HL-60 (cell line): ENCODE measurements at regions not wholly inside any gene's neighbourhood (a gene's known extent, or its start where the extent isn't known, plus 50 kb on each side); places are given as distances from the start of the nearest gene placed in this dataset.

ENCODE experiments used
- DNase-seq, 2 experiments: peaks; one replicate each; pipeline ENCODE4 v3.0.0-alpha.2; 2010 to 2020; ENCODE audit warnings: low read depth in 1 of 2, low spot score in 1 of 2
- H3K27ac ChIP-seq: fragments of 250-450 bp; sonication (Bioruptor Pico); replicated peaks from 2 replicates; pipeline ENCODE4 v1.5.1; 2020; ENCODE audit warnings: mild to moderate bottlenecking, moderate library complexity
- H3K27me3 ChIP-seq: fragments of 250-450 bp; sonication (Bioruptor Pico); 2 replicates; pipeline ENCODE4 v1.5.1; 2021; ENCODE audit warnings: mild to moderate bottlenecking, moderate library complexity; ENCODE audit not compliant: insufficient read depth, poor library complexity, severe bottlenecking
- H3K4me3 ChIP-seq: replicated peaks from 2 replicates; pipeline ENCODE4 v1.5.1; 2011; ENCODE audit warnings: mild to moderate bottlenecking, control low read depth, low read length; ENCODE audit not compliant: insufficient read depth
- GABPA ChIP-seq: IDR thresholded peaks from 2 replicates; pipeline ENCODE4 v1.6.1; 2012; ENCODE audit warnings: low read depth
- POLR2AphosphoS5 ChIP-seq: IDR thresholded peaks from 2 replicates; pipeline ENCODE4 v1.6.1; 2012; ENCODE audit warnings: low read depth
- REST ChIP-seq: IDR thresholded peaks from 2 replicates; pipeline ENCODE4 v1.6.1; 2012; ENCODE audit warnings: low read depth; ENCODE audit not compliant: insufficient replicate concordance
- SPI1 ChIP-seq: IDR thresholded peaks from 2 replicates; pipeline ENCODE4 v1.6.1; 2012; ENCODE audit warnings: low read depth, mild to moderate bottlenecking, borderline replicate concordance
- TF ChIP-seq, protein P1 (sequence below): IDR thresholded peaks from one replicate; pipeline ENCODE4 v1.5.1; 2011; ENCODE audit warnings: low read length, control low read depth, inconsistent platforms; ENCODE audit not compliant: insufficient read depth

- Histone ChIP-seq H3K27ac (no peak overlapping the region), H3K27me3 (peaks cover 6% of the 10 kb centered on the region), H3K4me3 (no peak overlapping the region)
- TF ChIP-seq GABPA = no peak
- no peak for DNase-seq
These were observed 192.5 kb upstream of the TSC22D2 start for GRCh38 chr3:150215616-150216015.

GRCh38 chr3:150213577-150213976 lies 194.5 kb upstream of the TSC22D2 start:
- Histone ChIP-seq H3K4me3 (no peak overlapping the region), H3K27me3 (peaks cover 6% of the 10 kb centered on the region), H3K27ac (no peak overlapping the region)
- DNase-seq = no peak
- TF ChIP-seq REST (no peak), SPI1 (no peak), POLR2AphosphoS5 (no peak), GABPA (no peak)
- TF ChIP-seq, protein P1, sequence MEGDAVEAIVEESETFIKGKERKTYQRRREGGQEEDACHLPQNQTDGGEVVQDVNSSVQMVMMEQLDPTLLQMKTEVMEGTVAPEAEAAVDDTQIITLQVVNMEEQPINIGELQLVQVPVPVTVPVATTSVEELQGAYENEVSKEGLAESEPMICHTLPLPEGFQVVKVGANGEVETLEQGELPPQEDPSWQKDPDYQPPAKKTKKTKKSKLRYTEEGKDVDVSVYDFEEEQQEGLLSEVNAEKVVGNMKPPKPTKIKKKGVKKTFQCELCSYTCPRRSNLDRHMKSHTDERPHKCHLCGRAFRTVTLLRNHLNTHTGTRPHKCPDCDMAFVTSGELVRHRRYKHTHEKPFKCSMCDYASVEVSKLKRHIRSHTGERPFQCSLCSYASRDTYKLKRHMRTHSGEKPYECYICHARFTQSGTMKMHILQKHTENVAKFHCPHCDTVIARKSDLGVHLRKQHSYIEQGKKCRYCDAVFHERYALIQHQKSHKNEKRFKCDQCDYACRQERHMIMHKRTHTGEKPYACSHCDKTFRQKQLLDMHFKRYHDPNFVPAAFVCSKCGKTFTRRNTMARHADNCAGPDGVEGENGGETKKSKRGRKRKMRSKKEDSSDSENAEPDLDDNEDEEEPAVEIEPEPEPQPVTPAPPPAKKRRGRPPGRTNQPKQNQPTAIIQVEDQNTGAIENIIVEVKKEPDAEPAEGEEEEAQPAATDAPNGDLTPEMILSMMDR = no peak

DNA sequence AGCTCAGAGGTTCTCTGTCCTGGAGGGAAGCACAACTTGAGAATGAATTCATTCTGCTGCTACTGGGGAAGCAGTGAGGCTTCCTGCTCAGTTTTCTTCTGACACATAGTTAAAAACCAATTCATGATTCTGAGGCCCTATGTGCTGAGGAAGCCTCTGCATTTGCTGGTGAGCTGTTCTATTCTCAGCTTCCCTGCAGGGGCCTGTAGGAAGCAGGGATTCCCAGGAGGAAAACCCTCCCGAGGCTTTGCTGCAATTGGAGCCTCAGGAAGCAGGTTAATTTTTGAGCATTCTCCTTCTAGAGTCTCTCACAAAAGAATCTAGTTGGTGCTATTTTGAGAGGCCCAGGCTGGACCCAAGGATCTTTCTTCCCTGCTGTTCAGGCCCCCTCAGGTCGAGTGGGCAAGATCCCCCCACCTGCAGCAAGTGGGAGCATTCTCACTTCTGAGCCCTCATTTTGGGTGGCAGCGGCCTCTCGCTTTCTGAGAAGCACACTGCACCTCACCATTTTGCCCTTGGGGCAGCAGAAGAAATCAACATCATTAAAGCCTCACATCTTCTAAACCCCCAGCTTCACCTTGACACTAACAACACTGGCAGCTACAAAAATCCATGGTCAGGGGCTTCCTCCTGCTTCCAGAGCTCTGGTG lies 197.5 kb upstream of the TSC22D2 start:
- TF ChIP-seq GABPA = no peak
- no peak for TF ChIP-seq REST
- no peak for TF ChIP-seq SPI1
- TF ChIP-seq, protein P1 = no peak
- TF ChIP-seq POLR2AphosphoS5 = no peak
- DNase-seq = no peak
- Histone ChIP-seq H3K27ac (no peak overlapping the region), H3K27me3 (peaks cover 8% of the 10 kb centered on the region), H3K4me3 (no peak overlapping the region)

DNA sequence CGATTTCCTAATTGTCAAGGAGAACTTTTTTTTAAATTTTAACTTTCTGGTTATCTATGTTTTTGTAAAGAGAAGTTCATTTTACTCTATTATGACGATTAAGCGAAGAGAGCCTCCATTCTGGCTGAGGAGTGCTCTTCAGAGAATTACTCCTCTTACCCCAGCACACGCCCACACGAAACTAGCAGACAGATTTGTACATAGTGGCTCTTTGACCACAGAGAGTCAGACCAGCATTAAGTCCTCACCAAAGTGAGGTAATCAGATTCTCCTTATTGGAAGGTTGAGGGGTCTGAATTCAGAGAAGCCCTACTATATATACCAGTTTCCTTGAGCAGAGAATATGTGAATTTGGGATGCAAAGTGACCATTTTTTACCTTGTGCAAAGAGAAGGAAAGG lies 204.8 kb upstream of the TSC22D2 start:
- DNase-seq = no peak
- Histone ChIP-seq H3K27ac (no peak overlapping the region), H3K4me3 (no peak overlapping the region), H3K27me3 (peaks cover 3% of the 10 kb centered on the region)
- TF ChIP-seq REST (no peak), POLR2AphosphoS5 (no peak)
